ENCODE measurements at regions not wholly inside any gene's neighbourhood (a gene's known extent, or its start where the extent isn't known, plus 50 kb on each side); places are given as distances from the start of the nearest gene placed in this dataset.

DNA sequence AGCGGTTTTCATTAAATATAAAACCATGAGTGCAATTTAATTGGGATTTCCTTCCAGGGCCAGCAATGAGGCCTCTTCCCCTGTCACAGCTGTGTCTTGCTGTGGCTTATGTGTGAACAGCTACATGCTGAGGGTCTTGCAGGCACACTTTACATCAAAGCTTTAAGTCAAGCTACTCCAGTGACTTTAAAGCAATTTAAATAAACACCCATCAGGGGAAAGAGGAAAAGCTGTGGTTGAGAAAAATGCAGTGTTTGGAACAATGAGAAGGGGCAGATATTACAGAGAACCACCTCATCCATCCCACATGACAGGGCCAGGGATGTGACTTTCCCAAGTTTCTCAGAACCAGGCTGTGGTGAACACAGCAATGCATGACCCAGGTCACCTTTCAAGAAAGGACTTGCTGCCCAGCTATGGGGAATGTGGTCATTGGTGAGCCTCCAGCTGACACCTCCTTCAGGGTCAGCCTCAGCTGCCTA lies 115.9 kb upstream of the LPAR1 start:
- TF ChIP-seq ZNF274 (IDR thresholded peaks at IDR 0.05; ENCODE audit: low read depth, low read length) (no peak), YY1 (IDR thresholded peaks at IDR 0.05; ENCODE audit: insufficient read depth, insufficient read length) (no peak)

All from NT2/D1 (cell line).